Tibial artery (tissue), 4 donors: ENCODE measurements at regions not wholly inside any gene's neighbourhood (a gene's known extent, or its start where the extent isn't known, plus 50 kb on each side); places are given as distances from the start of the nearest gene placed in this dataset.
A peak's percentile ranks its signal among the peaks of the same experiment; 100 is the strongest.

Experiments
- DNase-seq, 2 donors: peaks; one replicate each; pipeline ENCODE4 v3.0.0-alpha.2; 2019
- H3K27ac ChIP-seq, 2 donors: fragments of 200-600 bp; sonication (generic) in 1 of 2; 1 replicate in 1 of 2; 2 replicates in 1 of 2; pipeline ENCODE4 v1.5.1; 2018 to 2019; ENCODE audit warnings: mild to moderate bottlenecking in 1 of 2
- H3K27me3 ChIP-seq, 2 donors: fragments of 200-600 bp; sonication (generic) in 1 of 2; one replicate each; pipeline versions ENCODE4 v1.5.1 to v1.6.0; 2016 to 2019
- H3K36me3 ChIP-seq, 3 donors: fragments of 200-600 bp; sonication (generic) in 2 of 3; one replicate each; pipeline ENCODE4 v1.5.1; 2016 to 2019; ENCODE audit warnings: mild to moderate bottlenecking in 2 of 3
- H3K4me1 ChIP-seq, 4 donors: fragments of 200-600 bp; sonication (generic) in 2 of 4; 1 replicate in 3 of 4; 2 replicates in 1 of 4; pipeline ENCODE4 v1.5.1; 2016 to 2019
- H3K4me3 ChIP-seq, 2 donors: fragments of 200-600 bp; sonication (generic) in 1 of 2; 1 replicate in 1 of 2; 2 replicates in 1 of 2; pipeline ENCODE4 v1.5.1; 2018 to 2019; ENCODE audit warnings: mild to moderate bottlenecking in 2 of 2
- H3K9me3 ChIP-seq, 3 donors: fragments of 200-600 bp; sonication (generic) in 1 of 3; one replicate each; pipeline ENCODE4 v1.5.1; 2016 to 2019
- intact Hi-C: fragments of 100-400 bp; cut with DNase I; formaldehyde crosslinking; loops from one replicate; pipeline ENCODE4 v1.15.0; 2023; ENCODE audit warnings: low total_unique reads
- TF ChIP-seq, protein P1 (sequence below), 2 experiments: fragments of 200-600 bp in 1 of 2; fragments of 450-650 bp in 1 of 2; IDR thresholded peaks; one replicate each; pipeline ENCODE4 v1.5.1; 2017 to 2019; ENCODE audit warnings: antibody characterized with exemption in 2 of 2, mild to moderate bottlenecking in 1 of 2, moderate library complexity in 1 of 2

DNA sequence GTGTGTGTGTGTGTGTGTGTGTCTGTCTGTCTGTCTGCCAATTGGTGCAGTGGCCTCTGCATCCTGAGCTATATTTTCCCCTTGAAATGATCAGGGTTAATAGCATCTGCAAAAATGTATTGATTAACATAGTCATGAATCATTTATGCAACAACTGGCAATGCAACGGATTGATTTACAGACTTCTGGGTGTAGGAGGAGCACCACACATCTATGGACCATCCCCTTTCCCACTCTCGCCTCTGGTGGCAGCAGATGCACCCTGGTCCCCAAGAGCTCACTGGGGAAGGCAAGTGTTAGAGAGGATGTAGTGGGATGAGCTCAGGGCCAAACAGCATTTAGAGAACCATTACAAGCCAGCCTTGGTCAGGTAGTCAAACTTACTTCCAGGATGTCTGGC is 272.7 kb upstream of the C2CD4B start:
- H3K36me3 ChIP-seq = no peaks in the 10 kb centered on the region
- intact Hi-C loops = no loop called here
- TF ChIP-seq, protein P1, sequence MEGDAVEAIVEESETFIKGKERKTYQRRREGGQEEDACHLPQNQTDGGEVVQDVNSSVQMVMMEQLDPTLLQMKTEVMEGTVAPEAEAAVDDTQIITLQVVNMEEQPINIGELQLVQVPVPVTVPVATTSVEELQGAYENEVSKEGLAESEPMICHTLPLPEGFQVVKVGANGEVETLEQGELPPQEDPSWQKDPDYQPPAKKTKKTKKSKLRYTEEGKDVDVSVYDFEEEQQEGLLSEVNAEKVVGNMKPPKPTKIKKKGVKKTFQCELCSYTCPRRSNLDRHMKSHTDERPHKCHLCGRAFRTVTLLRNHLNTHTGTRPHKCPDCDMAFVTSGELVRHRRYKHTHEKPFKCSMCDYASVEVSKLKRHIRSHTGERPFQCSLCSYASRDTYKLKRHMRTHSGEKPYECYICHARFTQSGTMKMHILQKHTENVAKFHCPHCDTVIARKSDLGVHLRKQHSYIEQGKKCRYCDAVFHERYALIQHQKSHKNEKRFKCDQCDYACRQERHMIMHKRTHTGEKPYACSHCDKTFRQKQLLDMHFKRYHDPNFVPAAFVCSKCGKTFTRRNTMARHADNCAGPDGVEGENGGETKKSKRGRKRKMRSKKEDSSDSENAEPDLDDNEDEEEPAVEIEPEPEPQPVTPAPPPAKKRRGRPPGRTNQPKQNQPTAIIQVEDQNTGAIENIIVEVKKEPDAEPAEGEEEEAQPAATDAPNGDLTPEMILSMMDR (IDR thresholded peaks at IDR 0.05) = no peak
- no peaks in the 10 kb centered on the region for H3K9me3 ChIP-seq
- DNase-seq = no peak
- no peak overlapping the region for H3K27ac ChIP-seq
- no peaks in the 10 kb centered on the region for H3K27me3 ChIP-seq
- H3K4me3 ChIP-seq = no peak overlapping the region
- H3K4me1 ChIP-seq = peaks cover 0 to 30% (median 13%) of the 10 kb centered on the region in 4 donors

DNA sequence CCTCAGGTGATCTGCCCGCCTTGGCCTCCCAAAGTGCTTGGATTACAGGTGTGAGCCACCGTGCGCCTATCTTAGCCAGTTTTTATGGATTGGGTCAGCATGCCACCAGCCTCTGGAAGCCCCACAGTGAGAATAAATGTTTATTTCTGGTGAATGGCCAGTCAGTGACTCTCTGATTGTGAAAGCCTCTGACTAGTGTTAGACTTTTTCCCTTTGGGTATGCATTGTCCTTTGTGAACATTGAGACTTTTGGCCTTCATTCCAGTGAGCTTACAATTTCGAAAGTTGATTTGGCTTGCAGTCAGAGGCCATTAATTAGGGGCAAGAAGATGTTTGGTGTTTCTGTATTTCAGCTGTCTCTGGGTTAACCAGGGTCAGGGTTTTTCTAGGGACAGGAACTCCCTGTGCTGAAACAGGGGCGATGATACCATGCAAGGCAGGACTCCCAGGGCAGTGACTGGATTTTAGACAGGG is 274.5 kb upstream of the C2CD4B start:
- H3K27ac ChIP-seq = no peak overlapping the region
- TF ChIP-seq, protein P1 (IDR thresholded peaks at IDR 0.05) = no peak
- no peak for DNase-seq
- intact Hi-C loops = no loop called here
- no peaks in the 10 kb centered on the region for H3K9me3 ChIP-seq
- no peak overlapping the region for H3K4me3 ChIP-seq
- peaks cover 0 to 22% (median 8%) of the 10 kb centered on the region in 4 donors for H3K4me1 ChIP-seq
- no peaks in the 10 kb centered on the region for H3K36me3 ChIP-seq
- no peaks in the 10 kb centered on the region for H3K27me3 ChIP-seq

DNA sequence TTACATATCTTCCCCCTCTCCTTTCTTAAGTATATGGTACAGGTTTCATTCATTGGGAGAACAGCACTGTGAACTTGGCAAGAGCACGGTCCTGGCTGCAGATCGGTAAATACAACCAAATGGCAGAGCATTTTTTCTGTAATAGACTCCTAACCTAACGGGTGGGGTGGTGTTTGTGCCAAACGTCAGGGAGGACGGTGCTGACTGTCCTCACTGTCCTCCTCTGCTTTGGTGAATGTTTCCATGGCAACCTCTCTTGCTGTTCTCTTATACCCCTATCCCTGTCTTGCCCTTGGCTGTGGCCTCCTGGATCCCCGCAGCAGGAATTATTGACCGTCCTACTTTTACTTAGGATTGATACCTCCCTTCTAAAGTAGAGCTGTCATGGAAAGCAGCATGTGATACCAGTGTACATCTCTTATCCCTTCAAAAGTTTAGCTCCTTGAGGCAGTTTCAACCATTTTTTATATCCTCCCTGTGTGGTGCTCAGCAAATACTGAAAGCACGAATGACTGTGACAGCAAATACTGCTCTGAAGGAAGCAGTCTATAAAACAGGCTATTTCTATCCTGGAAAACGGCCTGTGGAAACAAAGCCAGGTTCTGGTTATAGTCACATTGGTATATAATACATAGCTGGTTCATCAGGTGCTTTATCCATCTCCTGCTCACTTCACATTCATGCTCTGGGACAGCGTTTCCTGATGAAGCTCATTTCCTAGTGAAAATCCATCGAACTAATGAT is 275.4 kb upstream of the C2CD4B start:
- H3K4me3 ChIP-seq = no peak overlapping the region
- H3K27me3 ChIP-seq = no peaks in the 10 kb centered on the region

DNA sequence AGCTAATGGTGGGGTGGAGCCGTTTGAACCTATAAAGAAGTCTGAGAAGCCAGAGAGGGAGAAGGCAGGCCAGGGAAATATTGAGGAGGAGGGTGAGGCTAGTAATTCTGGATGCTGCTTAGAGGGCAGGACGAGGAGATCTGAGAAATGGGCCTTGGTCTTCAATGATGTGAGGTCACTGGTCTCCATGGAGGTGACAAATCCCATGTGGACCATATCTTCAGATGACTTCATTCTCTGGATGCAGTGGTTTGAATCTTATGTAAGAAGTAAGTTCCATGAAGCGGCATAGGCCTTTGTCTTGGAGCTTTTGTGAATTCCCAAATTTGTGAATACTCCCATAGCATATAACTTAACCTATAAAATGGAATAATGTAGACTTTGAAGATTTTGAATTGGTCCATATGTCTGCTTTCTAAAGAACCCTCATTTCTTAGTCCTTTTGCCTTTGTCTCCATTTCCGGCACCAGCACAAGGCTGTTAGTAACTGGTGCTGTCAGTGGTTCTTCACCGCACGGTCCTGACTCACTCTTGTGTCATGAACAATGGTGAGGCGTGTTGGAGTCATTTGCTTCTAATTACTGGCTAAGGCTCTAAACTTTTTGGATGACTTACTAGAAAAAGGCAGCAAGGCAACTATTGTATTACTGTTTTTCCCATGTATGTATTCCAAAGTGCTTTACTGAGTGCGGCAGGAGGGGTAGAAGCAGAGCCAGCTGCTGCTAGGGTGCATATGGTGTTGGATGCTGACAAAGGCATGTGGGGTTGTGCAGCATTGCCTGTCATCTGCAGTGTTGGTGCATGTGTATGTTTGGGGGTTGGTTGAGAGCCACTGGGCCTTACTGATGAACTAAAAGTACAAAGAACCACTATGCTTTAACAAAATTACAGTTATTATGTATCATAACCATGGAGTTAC is 279.3 kb upstream of the C2CD4B start:
- no peaks in the 10 kb centered on the region for H3K27me3 ChIP-seq
- peak overlapping the region in 1 of 2 donors; percentile 5 for H3K27ac ChIP-seq
- H3K4me3 ChIP-seq = no peak overlapping the region
- H3K36me3 ChIP-seq = no peaks in the 10 kb centered on the region
- H3K9me3 ChIP-seq = no peaks in the 10 kb centered on the region
- TF ChIP-seq, protein P1 (IDR thresholded peaks at IDR 0.05) = no peak
- intact Hi-C loops = no loop called here
- DNase-seq = peak in 1 of 2 donors; percentile 78
- peaks cover 0 to 39% (median 9%) of the 10 kb centered on the region in 4 donors for H3K4me1 ChIP-seq

More for the DNA sequence above, 275.4 kb upstream of the C2CD4B start:
- Histone ChIP-seq H3K36me3 (no peaks in the 10 kb centered on the region), H3K4me1 (peaks cover 0 to 27% (median 10%) of the 10 kb centered on the region in 4 donors), H3K9me3 (no peaks in the 10 kb centered on the region), H3K27ac (peak overlapping the region; percentile 30 to 44)
- DNase-seq = no peak
- TF ChIP-seq, protein P1 (IDR thresholded peaks at IDR 0.05) = no peak
- intact Hi-C loops = no loop called here

DNA sequence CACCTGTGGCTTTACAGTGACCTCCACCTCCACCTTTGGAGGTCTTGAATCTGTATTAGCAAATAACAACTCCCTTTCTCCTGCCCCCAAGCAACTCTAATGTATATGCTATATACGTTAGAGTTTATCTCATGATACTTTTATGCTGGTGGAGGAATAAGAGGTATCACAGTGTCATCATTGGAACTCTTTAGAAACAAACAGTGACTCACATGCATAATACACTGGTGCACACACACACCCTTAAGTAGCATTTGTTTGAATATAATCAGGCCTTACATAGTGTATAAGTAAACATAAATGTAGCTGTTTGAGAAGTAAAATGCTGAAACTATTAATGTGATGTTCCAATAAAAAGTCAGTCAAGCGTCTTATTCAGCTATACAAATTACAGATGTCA is 280.2 kb upstream of the C2CD4B start:
- Histone ChIP-seq H3K4me1 (peaks cover 0 to 33% (median 5%) of the 10 kb centered on the region in 4 donors), H3K27ac (no peak overlapping the region), H3K36me3 (no peaks in the 10 kb centered on the region), H3K4me3 (no peak overlapping the region), H3K27me3 (no peaks in the 10 kb centered on the region), H3K9me3 (no peaks in the 10 kb centered on the region)
- DNase-seq = no peak
- intact Hi-C loops = no loop called here
- TF ChIP-seq, protein P1 (IDR thresholded peaks at IDR 0.05) = no peak
